ENCODE measurements at regions not wholly inside any gene's neighbourhood (a gene's known extent, or its start where the extent isn't known, plus 50 kb on each side); places are given as distances from the start of the nearest gene placed in this dataset.
"Not testable (repeated sequence)": the region's sequence is repeated elsewhere in the genome, so short reads cannot be mapped to it uniquely, and the experiment has no call there.

DNA sequence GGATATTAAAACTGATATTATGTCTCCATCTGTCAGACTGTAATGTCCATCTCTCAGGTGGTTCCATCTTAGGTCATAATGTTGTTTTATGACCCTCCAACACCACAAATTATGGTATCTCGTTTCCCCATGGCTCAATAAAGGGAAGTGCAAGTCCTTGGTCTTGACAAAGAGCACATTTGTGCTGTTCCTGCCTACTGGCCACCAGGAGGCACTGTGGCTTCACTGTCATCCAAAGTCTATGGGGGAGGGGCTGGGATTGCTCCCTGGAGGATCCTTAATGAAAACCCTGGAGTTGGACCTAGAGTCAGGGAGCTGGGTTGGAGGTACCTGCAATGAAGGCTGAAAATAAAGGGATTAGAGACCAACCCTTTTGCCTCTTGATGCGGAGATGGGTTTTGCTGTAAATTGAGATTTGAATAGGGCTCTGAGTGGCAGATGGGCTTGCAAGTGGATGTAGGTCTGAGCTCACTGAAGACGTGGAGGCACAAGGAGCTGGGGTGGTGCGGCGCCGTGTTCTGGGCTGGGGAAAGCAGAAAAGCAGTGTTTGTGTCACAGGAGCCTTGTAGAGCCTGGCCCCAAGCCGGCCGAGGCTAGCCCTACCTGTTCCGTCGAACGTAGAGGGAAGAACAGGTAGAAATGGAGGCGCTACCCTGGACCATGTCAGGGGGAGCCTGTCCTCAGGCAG, 180.5 kb upstream of the PRSS58 start:
- TF ChIP-seq EZH2phosphoT487 (IDR thresholded peaks at IDR 0.05; ENCODE audit: borderline replicate concordance) (no peak), CTCF (conservative IDR thresholded peaks at IDR 0.05; ENCODE audit: low read length) (peak; percentile 99)
- Histone ChIP-seq H3F3A (ENCODE audit: low read depth) (peaks cover 20% of the 10 kb centered on the region), H4K20me1 (ENCODE audit: insufficient read depth, low read length, poor library complexity, severe bottlenecking) (no peaks in the 10 kb centered on the region), H2AFZ (ENCODE audit: low read length) (peak overlapping the region; percentile 14), H3K9me2 (replicated peaks; ENCODE audit: low read depth, low read length) (no peaks in the 10 kb centered on the region), H3K4me2 (ENCODE audit: low read depth, low read length, poor library complexity, severe bottlenecking) (no peak overlapping the region), H3K4me3 (ENCODE audit: low read length, poor library complexity, severe bottlenecking) (no peak overlapping the region), H3K9ac (ENCODE audit: low read depth, low read length, poor library complexity, severe bottlenecking) (peak overlapping the region; percentile 76), H3K36me3 (ENCODE audit: insufficient read depth, low read length) (no peaks in the 10 kb centered on the region), H3K79me2 (ENCODE audit: insufficient read depth, low read length) (no peaks in the 10 kb centered on the region), H3K27me3 (ENCODE audit: insufficient read depth, low read length, poor library complexity, severe bottlenecking) (no peaks in the 10 kb centered on the region), H3K9me3 (ENCODE audit: insufficient read depth, low read depth, low read length) (no peaks in the 10 kb centered on the region), H3K4me1 (ENCODE audit: insufficient read depth, low read length, poor library complexity, severe bottlenecking) (peaks cover 86% of the 10 kb centered on the region)

DNA sequence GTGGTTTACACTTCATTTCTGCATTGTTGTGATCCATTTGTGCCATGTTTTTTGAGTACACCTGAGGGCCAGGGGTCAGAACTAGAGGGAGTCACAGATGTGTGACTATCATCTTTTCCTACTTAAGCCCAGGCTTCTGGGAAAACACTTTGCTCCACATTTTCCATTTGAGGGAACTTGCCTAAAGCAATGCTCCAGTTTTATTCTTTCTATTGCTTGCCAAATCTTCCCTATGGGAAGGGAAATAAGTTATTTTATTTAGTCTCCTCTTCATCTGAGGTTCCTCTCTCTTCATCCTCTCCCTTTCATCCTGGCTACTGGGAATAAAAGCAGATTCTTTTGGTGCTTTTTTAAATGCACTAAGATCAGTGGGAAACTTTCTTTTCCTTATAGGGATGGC, 179.9 kb upstream of the PRSS58 start:
- no peaks in the 10 kb centered on the region for H3K36me3 ChIP-seq (ENCODE audit: insufficient read depth, low read length)
- no peaks in the 10 kb centered on the region for H3K79me2 ChIP-seq (ENCODE audit: insufficient read depth, low read length)
- H3K4me2 ChIP-seq (ENCODE audit: low read depth, low read length, poor library complexity, severe bottlenecking) = no peak overlapping the region
- H3K4me3 ChIP-seq (ENCODE audit: low read length, poor library complexity, severe bottlenecking) = no peak overlapping the region
- H3F3A ChIP-seq (ENCODE audit: low read depth) = peaks cover 20% of the 10 kb centered on the region
- H3K4me1 ChIP-seq (ENCODE audit: insufficient read depth, low read length, poor library complexity, severe bottlenecking) = peaks cover 86% of the 10 kb centered on the region
- H3K9ac ChIP-seq (ENCODE audit: low read depth, low read length, poor library complexity, severe bottlenecking) = peak overlapping the region; percentile 57
- no peaks in the 10 kb centered on the region for H3K9me3 ChIP-seq (ENCODE audit: insufficient read depth, low read depth, low read length)
- H2AFZ ChIP-seq (ENCODE audit: low read length) = peak overlapping the region; percentile 14; the same call in 1 of the 2 replicates
- no peaks in the 10 kb centered on the region for H4K20me1 ChIP-seq (ENCODE audit: insufficient read depth, low read length, poor library complexity, severe bottlenecking)
- H3K27me3 ChIP-seq (ENCODE audit: insufficient read depth, low read length, poor library complexity, severe bottlenecking) = no peaks in the 10 kb centered on the region
- H3K9me2 ChIP-seq (replicated peaks; ENCODE audit: low read depth, low read length) = no peaks in the 10 kb centered on the region
- TF ChIP-seq EZH2phosphoT487 (IDR thresholded peaks at IDR 0.05; ENCODE audit: borderline replicate concordance) (no peak), CTCF (conservative IDR thresholded peaks at IDR 0.05; ENCODE audit: low read length) (no peak)

DNA sequence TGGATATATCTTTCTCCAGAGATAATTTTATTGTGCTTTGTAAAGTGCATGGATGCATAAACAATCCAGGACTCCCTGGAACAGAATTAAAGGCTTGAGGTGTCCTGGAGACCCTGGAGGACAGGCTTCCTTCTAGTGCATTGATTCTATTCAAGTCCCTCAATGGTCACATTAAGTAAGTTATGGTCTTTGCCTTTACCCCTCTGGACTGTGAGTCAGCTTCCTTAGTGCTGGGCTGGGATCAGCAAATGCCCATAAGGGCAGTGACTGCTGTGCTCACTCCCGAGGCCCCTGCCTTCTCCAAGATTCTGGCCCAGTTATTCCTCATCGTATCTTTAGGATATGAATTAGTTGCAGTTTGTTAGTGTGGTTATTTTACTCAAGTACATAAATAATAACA, 178.7 kb upstream of the PRSS58 start:
- Histone ChIP-seq H3K9me3 (ENCODE audit: insufficient read depth, low read depth, low read length) (no peaks in the 10 kb centered on the region), H3K36me3 (ENCODE audit: insufficient read depth, low read length) (no peaks in the 10 kb centered on the region), H3K9ac (ENCODE audit: low read depth, low read length, poor library complexity, severe bottlenecking) (peak overlapping the region; percentile 57), H3K4me2 (ENCODE audit: low read depth, low read length, poor library complexity, severe bottlenecking) (no peak overlapping the region), H3K79me2 (ENCODE audit: insufficient read depth, low read length) (no peaks in the 10 kb centered on the region), H3F3A (ENCODE audit: low read depth) (peaks cover 16% of the 10 kb centered on the region), H3K4me1 (ENCODE audit: insufficient read depth, low read length, poor library complexity, severe bottlenecking) (peaks cover 74% of the 10 kb centered on the region), H2AFZ (ENCODE audit: low read length) (no peak overlapping the region), H3K27me3 (ENCODE audit: insufficient read depth, low read length, poor library complexity, severe bottlenecking) (no peaks in the 10 kb centered on the region), H3K9me2 (replicated peaks; ENCODE audit: low read depth, low read length) (no peaks in the 10 kb centered on the region), H3K4me3 (ENCODE audit: low read length, poor library complexity, severe bottlenecking) (no peak overlapping the region), H4K20me1 (ENCODE audit: insufficient read depth, low read length, poor library complexity, severe bottlenecking) (no peaks in the 10 kb centered on the region)
- TF ChIP-seq CTCF (conservative IDR thresholded peaks at IDR 0.05; ENCODE audit: low read length) (no peak), EZH2phosphoT487 (IDR thresholded peaks at IDR 0.05; ENCODE audit: borderline replicate concordance) (no peak)

DNA sequence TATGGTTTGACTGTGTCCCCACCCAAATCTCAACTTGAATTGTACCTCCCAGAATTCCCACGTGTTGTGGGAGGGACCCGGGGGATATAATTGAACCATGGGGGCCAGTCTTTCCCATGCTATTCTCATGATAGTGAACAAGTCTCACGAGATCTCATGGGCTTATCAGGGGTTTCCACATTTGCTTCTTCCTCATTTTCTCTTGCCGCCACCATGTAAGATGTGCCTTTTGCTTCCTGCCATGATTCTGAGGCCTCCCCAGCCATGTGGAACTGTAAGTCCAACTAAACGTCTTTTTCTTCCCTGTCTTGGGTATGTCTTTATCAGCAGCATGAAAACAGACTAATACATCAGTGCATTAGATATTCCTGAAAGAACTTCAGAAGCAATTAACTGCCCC, 177.7 kb upstream of the PRSS58 start:
- H3K4me2 ChIP-seq (ENCODE audit: low read depth, low read length, poor library complexity, severe bottlenecking) = not testable (repeated sequence)

More for the DNA sequence above, 177.7 kb upstream of the PRSS58 start:
- not testable (repeated sequence) for H3K4me3 ChIP-seq (ENCODE audit: low read length, poor library complexity, severe bottlenecking); H3K9me2 ChIP-seq (replicated peaks; ENCODE audit: low read depth, low read length); H3K79me2 ChIP-seq (ENCODE audit: insufficient read depth, low read length); H4K20me1 ChIP-seq (ENCODE audit: insufficient read depth, low read length, poor library complexity, severe bottlenecking); H3K9ac ChIP-seq (ENCODE audit: low read depth, low read length, poor library complexity, severe bottlenecking); H3K9me3 ChIP-seq (ENCODE audit: insufficient read depth, low read depth, low read length); H3K36me3 ChIP-seq (ENCODE audit: insufficient read depth, low read length); H3F3A ChIP-seq (ENCODE audit: low read depth); H2AFZ ChIP-seq (ENCODE audit: low read length); H3K27me3 ChIP-seq (ENCODE audit: insufficient read depth, low read length, poor library complexity, severe bottlenecking)
- peaks cover 64% of the 10 kb centered on the region for H3K4me1 ChIP-seq (ENCODE audit: insufficient read depth, low read length, poor library complexity, severe bottlenecking)

Data from Loucy (cell line).